HEK293 (cell line): ENCODE measurements at regions not wholly inside any gene's neighbourhood (a gene's known extent, or its start where the extent isn't known, plus 50 kb on each side); places are given as distances from the start of the nearest gene placed in this dataset.

Source experiments
- CTCF ChIA-PET: fragments of 350-600 bp; formaldehyde crosslinking; extraction: SDS; loops from one replicate; lab custom pipeline; 2021; ENCODE audit warnings: antibody characterized with exemption; lab: Yijun Ruan, JAX
- POLR2A ChIA-PET: fragments of 300-600 bp; formaldehyde crosslinking; extraction: SDS; loops from one replicate; lab custom pipeline; 2020; ENCODE audit warnings: antibody characterized with exemption, inconsistent platforms; lab: Yijun Ruan, JAX
- H3K27ac ChIP-seq: fragments of 200-500 bp; sonication (Bioruptor generic); 2 replicates; pipeline ENCODE4 v1.5.1; 2014; ENCODE audit warnings: low read depth, low read length, control low read depth, inconsistent platforms; ENCODE audit errors: extremely low read depth
- H3K36me3 ChIP-seq, 2 experiments: fragments of 200-500 bp in 1 of 2; sonication (Bioruptor generic) in 1 of 2; 1 replicate in 1 of 2; 2 replicates in 1 of 2; pipeline ENCODE4 v1.5.1; 2014 to 2017; ENCODE audit warnings: inconsistent platforms in 2 of 2, low read length in 2 of 2; ENCODE audit not compliant: control insufficient read depth in 2 of 2, insufficient read depth in 1 of 2
- H3K4me1 ChIP-seq: fragments of 200-500 bp; sonication (Bioruptor generic); 2 replicates; pipeline ENCODE4 v1.5.1; 2014; ENCODE audit warnings: mild to moderate bottlenecking, low read length, inconsistent platforms; ENCODE audit not compliant: control insufficient read depth, insufficient read depth
- H3K4me3 ChIP-seq: 2 replicates; pipeline ENCODE4 v1.5.1; 2011; ENCODE audit warnings: low read depth, mild to moderate bottlenecking, control low read depth, low read length, moderate library complexity
- H3K9me3 ChIP-seq: fragments of 200-500 bp; sonication (Bioruptor generic); 2 replicates; pipeline ENCODE4 v1.5.1; 2014; ENCODE audit warnings: low read depth, low read length, inconsistent platforms; ENCODE audit not compliant: control insufficient read depth, insufficient read depth
- BCL11B ChIP-seq: fragments of 450-650 bp; formaldehyde crosslinking; IDR thresholded peaks from 2 replicates; pipeline ENCODE4 v1.5.1; 2016; ENCODE audit warnings: low read depth, missing biosample characterization, missing genetic modification characterization
- GLIS2 ChIP-seq: fragments of 450-650 bp; formaldehyde crosslinking; IDR thresholded peaks from 2 replicates; pipeline ENCODE4 v1.5.1; 2016; ENCODE audit warnings: missing biosample characterization, missing genetic modification characterization
- KLF16 ChIP-seq: fragments of 450-650 bp; formaldehyde crosslinking; IDR thresholded peaks from 2 replicates; pipeline ENCODE4 v1.5.1; 2017; ENCODE audit warnings: missing biosample characterization, missing genetic modification characterization
- OSR2 ChIP-seq: fragments of 450-650 bp; formaldehyde crosslinking; IDR thresholded peaks from 2 replicates; pipeline ENCODE4 v1.5.1; 2016; ENCODE audit warnings: missing biosample characterization, missing genetic modification characterization
- SETDB1 ChIP-seq: IDR thresholded peaks from one replicate; pipeline ENCODE4 v1.6.1; 2017; ENCODE audit warnings: mild to moderate bottlenecking, low read length, moderate library complexity, mixed read lengths; ENCODE audit not compliant: insufficient read length
- TRIM28 ChIP-seq: IDR thresholded peaks from 2 replicates; pipeline ENCODE4 v1.6.1; 2011; ENCODE audit warnings: low read length, control low read depth, borderline replicate concordance
- ZBTB10 ChIP-seq: fragments of 450-650 bp; formaldehyde crosslinking; IDR thresholded peaks from 2 replicates; pipeline ENCODE4 v1.5.1; 2016; ENCODE audit warnings: missing biosample characterization, missing genetic modification characterization
- ZBTB8A ChIP-seq: fragments of 450-650 bp; formaldehyde crosslinking; IDR thresholded peaks from 2 replicates; pipeline ENCODE4 v1.5.1; 2016; ENCODE audit warnings: missing biosample characterization, missing genetic modification characterization
- ZFHX2 ChIP-seq: fragments of 450-650 bp; formaldehyde crosslinking; conservative IDR thresholded peaks from 2 replicates; pipeline ENCODE4 v1.5.1; 2016; ENCODE audit warnings: missing biosample characterization, missing genetic modification characterization
- ZNF133 ChIP-seq: fragments of 450-650 bp; formaldehyde crosslinking; IDR thresholded peaks from 2 replicates; pipeline ENCODE4 v1.5.1; 2016; ENCODE audit warnings: missing biosample characterization, missing genetic modification characterization
- ZNF16 ChIP-seq: fragments of 450-650 bp; formaldehyde crosslinking; IDR thresholded peaks from 2 replicates; pipeline ENCODE4 v1.5.1; 2016; ENCODE audit warnings: low read depth, missing biosample characterization, missing genetic modification characterization
- ZNF37A ChIP-seq: fragments of 450-650 bp; IDR thresholded peaks from 2 replicates; pipeline ENCODE4 v1.5.1; 2018; ENCODE audit warnings: missing biosample characterization, missing genetic modification characterization
- ZNF488 ChIP-seq: fragments of 450-650 bp; formaldehyde crosslinking; IDR thresholded peaks from 2 replicates; pipeline ENCODE4 v1.5.1; 2016; ENCODE audit warnings: missing biosample characterization, missing genetic modification characterization
- ZNF513 ChIP-seq: fragments of 450-650 bp; IDR thresholded peaks from 2 replicates; pipeline ENCODE4 v1.5.1; 2018; ENCODE audit warnings: missing biosample characterization, missing genetic modification characterization
- ZNF777 ChIP-seq: fragments of 450-650 bp; formaldehyde crosslinking; IDR thresholded peaks from 2 replicates; pipeline ENCODE4 v1.5.1; 2017; ENCODE audit warnings: missing biosample characterization, missing genetic modification characterization, borderline replicate concordance

- no peak for TF ChIP-seq ZNF777 (tag by site-specific recombination)
- no peak for TF ChIP-seq ZNF16 (tag by site-specific recombination)
- no peak for TF ChIP-seq ZNF513
- no peak for TF ChIP-seq OSR2
- TF ChIP-seq ZBTB8A (tag by site-specific recombination): no peak
- TF ChIP-seq KLF16 (tag by site-specific recombination): no peak
Measured at GRCh38 chr4:60750962-60751361, 449.2 kb upstream of the ADGRL3 start (continued).

- Histone ChIP-seq H3K4me1 (no peaks in the 10 kb centered on the region), H3K4me3 (no peak overlapping the region), H3K36me3 (no peaks in the 10 kb centered on the region)
- CTCF ChIA-PET: no interaction called here
- no peak for TF ChIP-seq BCL11B (tag by site-specific recombination)
- TF ChIP-seq GLIS2: no peak
- TF ChIP-seq ZFHX2 (tag by site-specific recombination): no peak
- TF ChIP-seq SETDB1: no peak
- no peak for TF ChIP-seq ZNF37A (tag by site-specific recombination)
- TF ChIP-seq ZNF488: no peak
- TF ChIP-seq ZNF133: no peak
- TF ChIP-seq, all 188 proteins: peak for 0
- Histone ChIP-seq H3K9me3 (no peaks in the 10 kb centered on the region), H3K27ac (no peak overlapping the region)
- POLR2A ChIA-PET: no interaction called here
Measured at GRCh38 chr4:60757986-60758680, 442.0 kb upstream of the ADGRL3 start.

GRCh38 chr4:60759518-60760245 lies 440.4 kb upstream of the ADGRL3 start:
- H3K36me3 ChIP-seq: no peaks in the 10 kb centered on the region
- TF ChIP-seq TRIM28 (peak; percentile 53; the same call in 1 of the 2 replicates), ZBTB10 (no peak), SETDB1 (peak; percentile 82)
- H3K4me3 ChIP-seq: no peak overlapping the region

More at GRCh38 chr4:60759518-60760245, 440.4 kb upstream of the ADGRL3 start:
- no peaks in the 10 kb centered on the region for H3K4me1 ChIP-seq
- H3K27ac ChIP-seq: no peak overlapping the region
- ChIA-PET POLR2A (no interaction called here), CTCF (interaction anchor here (0.7 kb wide), 1 partner anchor 391 kb away, joined by 3 read pairs; no protein-coding TSS in a partner anchor)
- H3K9me3 ChIP-seq: no peaks in the 10 kb centered on the region
